ENCODE measurements at regions not wholly inside any gene's neighbourhood (a gene's known extent, or its start where the extent isn't known, plus 50 kb on each side); places are given as distances from the start of the nearest gene placed in this dataset.

- TF ChIP-seq CTCF (conservative IDR thresholded peaks at IDR 0.05; ENCODE audit: low read depth in 2 of 2) (no peak), EZH2 (IDR thresholded peaks at IDR 0.05; ENCODE audit: low read depth, unreplicated experiment) (no peak), POLR2AphosphoS5 (IDR thresholded peaks at IDR 0.05; ENCODE audit: low read depth) (no peak), ETS1 (IDR thresholded peaks at IDR 0.05) (no peak), EZH2phosphoT487 (IDR thresholded peaks at IDR 0.05; ENCODE audit: unreplicated experiment) (no peak), CREB1 (CRISPR knock-in tag; IDR thresholded peaks at IDR 0.05; ENCODE audit: low read depth) (no peak), ZNF331 (CRISPR knock-in tag; IDR thresholded peaks at IDR 0.05; ENCODE audit: low read depth) (no peak), REST (IDR thresholded peaks at IDR 0.05; ENCODE audit: unreplicated experiment) (no peak), NANOG (IDR thresholded peaks at IDR 0.05; ENCODE audit: borderline replicate concordance) (no peak), STAT1 (IDR thresholded peaks at IDR 0.05; ENCODE audit: unreplicated experiment) (no peak), ZNF114 (CRISPR knock-in tag; IDR thresholded peaks at IDR 0.05) (no peak)
Measured at GRCh38 chr13:61778531-61778930, 362.9 kb upstream of the PCDH20 start.

Measured in GM23338 (cell line).